OCI-M1 (cell line): ENCODE measurements at regions not wholly inside any gene's neighbourhood (a gene's known extent, or its start where the extent isn't known, plus 50 kb on each side); places are given as distances from the start of the nearest gene placed in this dataset.
A peak's percentile ranks its signal among the peaks of the same experiment; 100 is the strongest.

Experiments used
- DNase-seq: peaks from one replicate; lab custom pipeline; 2025; lab: John Stamatoyannopoulos, UW

DNA sequence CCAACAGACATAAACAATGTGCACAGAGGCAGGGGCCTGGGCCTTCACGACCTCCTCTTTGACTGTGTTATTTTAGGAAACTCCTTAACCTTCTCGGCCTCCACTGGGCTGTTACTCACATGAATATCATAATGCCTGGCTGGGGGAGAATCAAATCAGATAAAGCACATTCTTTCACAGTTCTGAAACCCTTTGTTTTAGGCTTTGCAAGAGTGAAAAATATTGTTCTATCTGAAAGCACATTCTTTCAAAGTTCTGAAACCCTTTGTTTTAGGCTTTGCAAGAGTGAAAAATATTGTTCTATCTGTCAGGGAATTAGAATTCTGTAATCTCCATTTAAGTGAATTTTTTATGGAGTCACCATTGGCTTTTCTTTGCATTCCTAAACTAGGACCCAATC lies 50.7 kb upstream of the SYNDIG1 start:
- DNase-seq, result no peak

DNA sequence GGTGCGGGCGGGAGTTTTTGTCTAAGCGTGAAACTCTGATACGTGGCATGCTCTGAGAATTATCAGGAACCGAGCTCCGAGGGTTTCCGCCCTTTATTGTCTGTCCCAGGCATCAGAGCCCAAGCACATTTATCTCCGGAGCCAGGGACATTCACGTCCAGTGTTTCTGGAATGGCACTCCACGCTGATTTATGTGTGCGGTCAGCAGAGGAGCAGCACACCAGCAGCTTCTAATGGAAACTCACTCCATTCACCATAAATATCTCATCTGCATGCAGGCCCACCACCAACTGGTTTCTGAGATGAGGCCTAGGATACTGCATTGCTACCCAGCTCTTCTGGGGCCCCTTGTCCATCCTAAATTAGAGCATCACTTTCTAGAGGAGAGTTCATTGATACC lies 51.9 kb upstream of the SYNDIG1 start:
- no peak for DNase-seq

DNA sequence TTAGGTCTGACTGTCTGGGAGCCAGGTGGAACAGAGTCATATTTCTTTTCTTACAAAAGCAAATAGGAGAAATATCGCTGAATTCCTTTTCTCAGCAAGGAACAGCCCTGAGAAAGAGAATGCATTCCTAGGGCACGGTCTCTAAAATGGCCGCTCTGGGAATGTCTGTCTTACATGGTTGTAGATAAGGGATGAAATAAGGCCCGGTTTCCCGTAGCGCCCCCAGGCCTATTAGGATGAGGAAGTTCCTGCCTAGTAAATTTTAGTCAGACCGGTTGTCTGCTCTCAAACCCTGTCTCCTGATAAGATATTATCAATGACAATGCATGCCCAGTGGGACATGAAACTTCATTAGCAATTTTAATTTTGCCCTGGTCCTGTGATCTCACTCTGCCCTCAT lies 54.0 kb upstream of the SYNDIG1 start:
- peak; percentile 1 for DNase-seq

DNA sequence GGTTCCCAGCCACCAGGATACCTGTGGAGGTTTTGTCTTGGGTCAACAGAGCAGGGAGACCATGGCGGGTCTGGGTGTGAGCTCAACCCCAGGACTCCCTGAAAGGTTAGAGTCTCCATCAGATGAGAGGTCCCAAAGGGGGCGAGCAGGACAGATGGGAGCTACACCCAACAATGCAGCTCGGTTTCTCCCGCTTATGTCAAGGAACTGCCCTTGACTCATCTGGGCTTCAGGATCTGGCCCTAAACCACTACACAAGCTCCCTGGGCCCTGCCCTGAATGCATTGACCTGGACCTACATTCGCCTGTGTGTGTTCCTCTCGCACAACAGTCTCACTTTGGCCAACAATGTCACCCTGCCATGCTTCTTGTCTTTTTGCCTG lies 57.6 kb upstream of the SYNDIG1 start:
- DNase-seq, result no peak

DNA sequence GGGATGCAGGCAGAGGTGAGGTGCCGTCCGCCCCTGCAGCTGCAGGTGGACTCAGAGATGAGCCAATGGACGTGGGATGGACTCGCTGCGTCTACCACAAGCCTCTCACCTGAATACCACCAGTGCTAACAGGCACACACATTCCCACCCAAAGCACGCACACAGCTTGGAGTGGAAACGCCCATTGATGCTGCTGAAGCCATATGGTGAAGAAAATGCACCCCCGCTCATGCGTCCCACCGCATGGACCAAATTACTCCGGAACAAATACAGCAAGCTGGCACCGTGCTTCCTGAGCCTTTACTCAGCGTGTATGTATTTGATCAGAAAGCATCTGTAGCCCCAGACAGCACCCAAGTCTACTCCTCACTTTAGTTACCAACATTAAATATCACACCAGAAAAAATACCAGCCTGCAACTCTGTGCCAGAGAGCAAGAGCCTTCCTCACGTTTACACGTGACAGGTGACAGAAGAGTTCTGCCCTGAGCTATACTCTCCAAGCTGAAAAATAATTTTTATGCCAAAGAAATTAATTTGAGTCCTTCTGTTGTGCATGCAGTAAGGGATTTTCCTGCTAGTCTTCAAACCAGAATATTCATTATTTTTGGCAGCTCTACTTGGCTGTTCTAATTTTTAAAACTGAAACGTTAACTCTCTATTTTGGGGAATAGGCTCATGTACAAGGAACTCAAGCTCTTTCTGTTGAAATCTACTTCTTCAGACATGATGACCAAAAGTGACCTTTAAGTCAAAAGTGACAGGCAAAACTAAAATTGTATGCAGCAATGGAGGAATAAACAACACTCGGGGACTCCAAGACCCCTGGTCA lies 58.2 kb upstream of the SYNDIG1 start:
- DNase-seq, result no peak

DNA sequence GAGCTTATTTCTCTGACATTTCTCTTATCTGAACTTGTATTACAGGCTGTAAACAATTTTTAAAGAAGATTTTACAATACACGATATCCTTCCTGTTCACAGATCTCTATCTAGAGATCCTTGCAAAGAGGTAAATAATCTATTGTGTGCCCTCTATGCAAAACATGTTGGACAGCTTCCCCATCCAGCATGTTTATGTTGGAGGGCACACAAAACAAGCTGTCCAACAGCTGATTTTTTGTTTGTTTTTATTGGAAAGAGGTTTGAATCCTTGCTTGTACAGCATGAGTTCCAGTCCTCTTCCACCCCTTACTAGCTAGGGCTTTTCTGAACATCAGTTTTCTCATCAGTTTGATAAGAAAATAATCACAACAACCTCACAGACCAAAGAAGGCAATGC lies 62.3 kb upstream of the SYNDIG1 start:
- DNase-seq, result no peak

DNA sequence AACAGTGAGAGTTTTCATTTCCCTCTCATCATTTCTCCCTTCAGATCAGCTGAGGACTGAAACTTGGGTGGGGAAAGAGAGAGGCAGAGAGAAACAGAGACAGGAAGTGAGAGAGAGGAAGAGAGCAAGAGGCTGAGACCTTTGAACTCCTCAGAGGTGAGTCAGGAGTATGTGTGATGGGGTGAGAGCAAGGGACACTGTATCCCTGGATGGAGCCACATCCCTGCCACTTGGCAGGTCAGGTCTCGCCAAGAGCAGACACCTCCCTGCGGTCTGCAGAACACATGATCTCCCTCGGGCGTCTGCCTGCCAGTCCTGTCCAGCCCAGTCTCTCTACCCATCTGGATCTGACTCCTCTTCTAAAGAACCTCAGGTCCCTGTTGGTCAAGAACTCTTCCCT lies 62.7 kb upstream of the SYNDIG1 start:
- no peak for DNase-seq

DNA sequence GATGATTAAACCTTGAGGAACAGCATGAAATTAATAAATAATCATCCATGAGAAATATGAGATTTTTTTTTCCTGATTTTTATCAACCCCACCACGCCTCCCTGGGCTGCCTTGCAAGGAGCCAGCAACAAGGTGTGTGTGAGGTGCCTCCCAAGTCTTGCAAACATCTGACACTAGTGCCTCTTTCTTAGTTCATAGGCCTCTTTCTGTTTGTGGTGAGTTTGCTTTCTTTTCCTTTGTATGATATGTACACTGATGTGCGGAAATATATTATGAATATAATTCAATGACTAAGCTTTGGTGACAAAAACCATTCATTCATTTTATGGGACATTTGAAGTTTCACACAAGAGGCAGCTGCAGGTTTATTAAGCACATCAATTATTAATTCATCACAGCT lies 63.2 kb upstream of the SYNDIG1 start:
- DNase-seq, result no peak

DNA sequence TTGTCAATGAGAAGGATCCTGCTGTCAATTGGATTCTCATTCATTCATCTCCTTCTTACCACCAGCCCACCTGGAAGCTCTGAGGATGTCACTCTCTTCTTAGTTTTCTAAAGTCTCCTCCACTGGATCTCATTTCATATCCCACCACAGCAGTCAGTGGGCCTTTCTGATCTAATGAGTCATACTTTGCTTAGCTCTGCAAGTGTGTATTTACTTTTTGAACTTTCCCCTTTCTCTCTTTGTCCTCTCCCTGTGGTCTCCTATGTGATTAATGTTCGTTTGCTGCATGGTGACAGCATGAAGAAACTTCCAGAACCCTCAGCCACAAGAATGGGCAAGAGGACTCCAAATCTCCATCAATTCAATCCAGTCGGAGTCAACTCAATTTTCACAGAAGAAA lies 63.6 kb upstream of the SYNDIG1 start:
- no peak for DNase-seq

DNA sequence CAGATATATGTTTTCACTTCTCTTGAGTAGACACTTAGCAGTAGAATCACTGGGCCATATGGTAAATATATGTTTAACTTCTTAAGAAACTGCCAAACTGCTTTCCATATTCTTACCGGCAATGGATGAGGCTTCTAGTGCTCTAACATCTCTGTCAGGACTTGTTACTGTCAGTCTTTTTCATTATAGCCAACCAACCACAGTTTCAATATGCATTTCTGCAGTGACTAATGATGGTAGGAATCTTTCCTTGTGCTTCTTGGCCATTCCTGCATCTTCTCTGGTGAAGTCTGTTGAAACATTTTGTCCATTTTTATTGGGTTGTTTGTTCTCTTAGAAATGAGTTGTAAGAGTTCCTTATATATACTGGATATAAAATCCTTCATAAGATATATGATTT lies 66.0 kb upstream of the SYNDIG1 start:
- DNase-seq, result no peak

DNA sequence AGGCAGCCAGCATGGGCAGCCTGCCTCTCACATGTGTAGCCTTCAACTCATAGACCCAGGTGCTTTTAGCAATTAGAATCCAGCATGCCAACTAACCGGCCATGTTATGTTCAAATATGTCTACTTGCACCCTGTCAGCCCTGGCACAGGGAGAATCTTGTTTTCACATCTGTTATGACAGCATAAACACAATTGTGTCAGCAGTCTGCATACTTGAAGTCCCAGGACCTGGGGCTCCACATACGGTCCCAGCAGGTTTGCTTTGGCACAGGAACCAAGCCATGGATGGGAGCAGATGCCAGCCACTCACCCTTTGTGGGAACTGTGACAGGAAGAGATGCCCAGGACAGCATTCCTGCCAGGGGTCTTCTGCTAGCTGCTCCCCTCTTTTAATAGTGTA lies 67.2 kb upstream of the SYNDIG1 start:
- no peak for DNase-seq

DNA sequence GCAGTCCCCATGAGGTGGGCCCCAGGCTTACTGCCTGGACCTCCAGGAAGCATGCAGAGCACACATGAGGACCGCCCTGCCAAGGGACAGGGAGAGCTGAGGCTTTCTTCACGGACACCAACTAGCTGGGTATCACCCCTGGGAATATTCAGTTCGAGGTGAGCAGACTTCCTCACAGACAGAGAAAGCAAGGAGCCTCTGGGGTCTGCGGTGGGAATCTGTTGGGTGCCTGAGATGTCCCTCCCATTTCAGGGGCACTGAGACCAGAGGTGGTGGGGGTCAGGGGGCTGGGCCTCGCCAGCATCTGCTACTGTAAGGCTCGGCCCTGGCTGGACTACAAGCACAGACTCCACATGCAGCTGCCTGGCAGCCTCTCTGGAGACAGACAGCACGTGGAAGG lies 74.3 kb upstream of the SYNDIG1 start:
- DNase-seq, result no peak

DNA sequence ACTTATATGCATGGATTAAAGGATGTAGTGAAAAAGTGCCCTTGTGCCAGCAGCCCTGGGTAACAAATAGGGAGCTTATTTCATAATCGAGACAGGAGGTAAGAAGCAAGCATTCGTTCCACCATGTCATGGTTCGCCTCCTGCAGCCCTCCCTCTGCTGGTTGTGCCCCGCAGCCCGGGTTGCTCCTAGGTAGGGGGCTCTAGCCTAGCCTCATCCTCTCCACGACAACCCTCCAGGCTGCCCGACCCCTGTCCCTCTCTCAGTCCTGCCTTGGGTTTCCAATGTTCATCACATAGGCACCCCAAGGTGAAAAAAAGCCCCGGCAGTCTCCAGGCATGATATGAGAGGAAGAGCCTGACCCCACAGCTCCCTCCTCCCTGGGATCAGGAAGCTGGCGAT lies 75.5 kb upstream of the SYNDIG1 start:
- DNase-seq, result no peak

DNA sequence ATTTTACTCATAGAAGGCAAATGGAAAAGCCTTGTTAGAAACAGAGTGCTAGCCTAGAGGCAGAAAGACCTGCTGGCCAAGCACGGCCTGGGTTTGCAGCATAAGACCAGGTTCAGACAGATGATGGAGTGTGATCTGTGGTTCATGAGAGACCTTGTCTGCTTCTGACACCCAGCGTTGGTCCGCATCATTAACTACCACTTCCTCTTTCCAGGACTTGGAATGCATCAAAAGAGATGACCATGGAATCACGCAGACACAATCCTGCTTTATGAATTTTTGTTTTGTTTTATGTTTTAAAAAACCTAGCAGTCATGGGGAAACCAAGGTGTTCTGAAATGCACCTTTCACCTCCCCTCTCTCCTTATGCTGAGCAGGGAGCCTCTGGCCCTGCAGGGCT lies 76.8 kb upstream of the SYNDIG1 start:
- DNase-seq, result no peak

DNA sequence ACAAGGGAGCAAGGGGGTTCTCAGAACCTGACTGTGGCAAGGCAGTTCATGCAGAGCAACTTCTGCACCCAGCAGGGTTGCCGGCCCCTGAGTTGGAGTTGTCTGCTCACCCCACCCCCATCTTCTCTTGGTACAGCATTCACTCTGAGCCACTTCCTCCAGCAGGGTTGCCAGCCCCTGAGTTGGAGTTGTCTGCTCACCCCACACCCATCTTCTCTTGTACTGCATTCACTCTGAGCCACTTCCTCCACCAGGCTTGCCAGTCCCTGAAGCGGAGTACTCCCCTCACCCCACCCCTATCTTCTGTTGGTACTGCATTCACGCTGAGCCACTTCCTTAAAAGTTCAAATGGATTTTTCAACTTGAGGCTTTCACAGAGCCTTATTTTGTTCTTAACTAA lies 79.7 kb upstream of the SYNDIG1 start:
- DNase-seq, result peak; percentile 4

DNA sequence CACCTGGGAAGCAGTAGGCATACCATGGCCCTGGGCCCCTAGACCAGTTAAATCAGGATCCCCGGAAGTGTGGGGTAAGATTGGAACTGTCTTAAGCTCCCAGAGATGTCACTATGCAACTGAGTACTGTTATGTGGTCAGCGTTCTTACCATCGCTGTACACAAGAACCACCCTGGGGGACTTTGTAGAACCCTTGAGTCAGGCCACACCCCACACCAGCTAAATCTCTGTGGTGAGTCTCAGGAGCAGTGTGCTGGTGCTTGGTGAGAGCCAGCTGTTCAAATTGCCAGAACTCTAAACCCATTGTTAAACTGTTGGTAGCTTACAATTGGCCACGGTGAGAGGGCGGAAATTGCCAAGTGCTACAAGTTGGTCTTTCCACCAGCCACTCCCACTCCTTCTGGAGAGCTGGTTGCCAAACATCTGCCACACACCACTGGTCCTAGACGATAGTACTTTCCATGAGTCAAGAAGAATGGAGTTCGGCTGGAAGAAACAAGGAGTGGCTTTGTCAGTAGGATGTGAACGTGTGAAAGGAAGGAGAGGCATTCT lies 80.5 kb upstream of the SYNDIG1 start:
- DNase-seq, result no peak

DNA sequence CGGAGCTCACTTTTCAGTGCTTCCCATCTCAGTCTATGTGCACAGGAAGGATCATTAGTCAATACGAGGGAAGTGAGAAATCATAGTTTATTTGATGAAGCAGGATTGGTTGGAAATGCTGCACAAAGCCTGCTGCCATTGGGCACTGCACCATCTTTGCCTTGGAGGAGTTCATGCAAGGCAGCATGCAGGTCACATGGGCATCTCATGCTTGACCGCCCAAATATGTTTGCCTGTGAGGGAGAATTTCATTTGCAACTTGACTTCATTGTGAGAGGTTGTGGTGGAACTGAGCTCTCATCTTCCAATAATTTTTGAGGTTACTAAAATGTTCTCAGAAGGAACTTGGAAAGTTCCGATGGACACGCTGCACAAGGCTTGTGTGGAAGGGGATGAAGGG lies 83.9 kb upstream of the SYNDIG1 start:
- DNase-seq, result no peak

DNA sequence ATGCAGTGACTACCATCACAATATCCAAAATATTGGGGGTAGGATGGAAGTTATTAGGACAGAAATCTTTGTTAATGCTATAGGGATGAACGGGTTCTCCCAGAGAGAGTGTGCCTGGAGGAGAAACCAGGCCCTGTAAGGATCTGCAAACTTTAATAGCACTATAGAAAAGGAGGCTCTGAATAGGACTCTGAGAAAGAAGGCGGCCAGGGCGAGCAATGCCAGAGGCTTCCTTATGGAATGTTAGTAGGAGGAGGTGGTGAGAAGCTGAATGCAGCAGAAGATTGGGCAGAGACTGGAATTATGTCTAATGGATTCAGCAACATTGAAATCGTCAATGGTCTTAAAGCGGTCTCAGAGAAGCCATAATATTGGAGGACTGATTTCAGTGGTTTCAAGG lies 84.6 kb upstream of the SYNDIG1 start:
- no peak for DNase-seq

DNA sequence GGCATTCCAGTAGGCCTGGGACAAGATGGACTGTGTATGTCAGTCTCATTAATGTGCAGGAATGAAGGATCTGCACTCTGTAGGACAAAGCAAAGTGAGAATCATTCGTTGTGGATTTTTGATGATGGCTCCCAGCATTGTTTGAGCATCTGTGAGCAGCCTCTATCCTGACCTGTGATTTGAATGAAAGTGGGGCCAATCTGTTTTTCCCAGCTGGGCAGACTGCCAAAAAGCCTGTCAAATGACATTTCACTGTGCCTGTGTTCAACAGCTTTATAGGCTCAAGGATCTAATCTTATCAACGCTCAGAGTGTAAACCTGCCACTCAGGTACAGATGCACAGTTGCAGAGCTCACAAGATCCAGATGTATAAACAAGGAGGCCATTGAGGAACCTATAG lies 86.7 kb upstream of the SYNDIG1 start:
- no peak for DNase-seq

DNA sequence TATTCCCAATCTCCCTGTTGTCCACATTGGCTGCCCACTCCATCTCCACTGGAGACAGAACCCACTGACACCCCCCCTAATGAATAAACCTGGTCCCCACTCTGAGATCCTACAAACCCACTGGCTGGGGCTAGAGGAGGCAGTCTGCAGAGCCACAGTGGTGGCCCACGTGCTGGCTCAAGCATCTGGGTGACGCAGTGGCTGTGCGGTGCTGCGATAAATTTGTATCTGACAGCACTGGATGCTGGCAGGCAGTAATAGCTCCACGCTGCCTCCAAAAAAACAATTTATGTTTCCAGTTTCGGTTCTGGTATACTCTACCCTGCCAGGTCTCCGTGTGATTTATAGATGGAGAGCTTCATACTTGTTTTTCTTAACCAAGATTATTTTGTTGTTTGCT lies 87.1 kb upstream of the SYNDIG1 start:
- no peak for DNase-seq

DNA sequence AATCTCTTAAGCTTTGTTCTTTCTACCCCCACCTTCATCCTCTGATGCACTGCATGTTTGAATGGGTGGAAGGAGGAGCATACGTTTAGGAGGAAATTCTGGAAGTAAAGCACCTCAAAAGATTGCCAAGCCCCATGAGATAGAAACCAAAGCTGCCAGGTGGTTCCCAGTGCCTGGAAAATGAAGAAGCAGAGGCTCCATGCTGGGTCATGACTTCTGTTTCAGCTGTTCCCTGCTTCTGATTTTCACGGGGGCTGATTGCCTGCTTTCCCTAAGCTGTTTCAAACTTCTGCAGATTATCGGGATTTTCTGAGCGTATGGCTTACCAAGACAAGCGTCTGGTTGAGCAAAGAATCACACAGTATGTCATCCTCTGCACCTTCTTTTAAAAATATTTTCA lies 87.5 kb upstream of the SYNDIG1 start:
- DNase-seq, result no peak

DNA sequence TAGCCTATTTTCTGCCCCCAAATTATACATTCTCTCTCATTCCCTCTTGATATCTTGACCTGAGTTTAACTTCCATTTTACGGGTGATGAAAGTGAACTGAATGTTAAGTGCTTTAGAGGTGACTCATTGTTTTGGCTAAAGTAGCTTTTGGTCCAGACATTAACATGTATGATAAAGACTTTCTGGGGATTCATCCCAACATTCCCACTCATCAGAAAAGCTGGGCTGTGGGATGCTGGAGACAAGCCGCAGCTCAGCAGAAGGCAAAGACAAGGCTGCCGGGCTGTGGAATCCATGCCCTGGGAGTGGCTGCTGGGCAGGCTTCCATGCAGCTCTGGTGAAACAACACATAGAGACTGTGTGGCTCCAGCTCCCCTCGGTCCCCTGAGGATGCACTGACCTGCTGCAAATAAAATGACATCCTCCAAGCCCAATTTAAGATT lies 89.9 kb upstream of the SYNDIG1 start:
- no peak for DNase-seq

DNA sequence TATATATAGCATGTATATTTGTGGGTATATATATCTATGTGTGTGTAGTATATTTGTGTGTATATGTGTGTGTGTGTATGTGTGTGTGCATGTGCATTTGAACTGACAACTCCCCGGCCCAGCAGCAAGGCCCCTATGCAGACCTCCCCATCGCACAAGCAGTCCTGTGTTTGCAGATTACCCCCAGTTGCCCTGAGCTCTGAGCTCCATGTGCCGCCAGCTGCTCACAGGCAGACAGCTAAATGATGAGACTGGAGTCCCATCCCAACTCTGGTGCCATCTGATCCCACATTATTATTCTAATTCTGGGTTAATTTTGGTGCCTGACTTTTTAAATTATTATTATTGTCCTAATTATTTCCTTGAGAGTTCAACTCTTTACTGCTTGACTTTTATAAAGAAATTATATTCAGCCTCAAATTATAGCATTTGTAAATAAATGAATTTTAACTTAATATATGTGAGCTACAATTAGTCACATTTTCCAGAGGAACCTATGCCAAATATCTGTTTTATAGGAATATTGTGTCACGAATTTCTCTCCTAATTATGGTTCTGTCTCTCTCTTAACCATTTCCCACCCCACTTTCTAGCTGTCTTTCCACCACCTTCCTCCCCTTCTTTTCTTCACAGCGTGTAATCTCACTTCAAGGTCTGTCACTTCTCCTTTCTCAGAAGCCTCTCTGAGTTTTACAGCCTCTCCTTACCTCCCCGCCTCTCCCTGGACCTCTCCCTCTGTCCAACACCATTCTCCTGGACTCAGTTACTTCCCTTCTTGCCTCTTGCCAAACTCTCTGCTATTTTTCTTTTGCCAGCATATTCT lies 90.6 kb upstream of the SYNDIG1 start:
- DNase-seq, result peak; percentile 2
